CD4-positive, alpha-beta T cell treated with Interleukin-6 for 4 hours (primary cell): ENCODE measurements at regions not wholly inside any gene's neighbourhood (a gene's known extent, or its start where the extent isn't known, plus 50 kb on each side); places are given as distances from the start of the nearest gene placed in this dataset.

Experiments
- DNase-seq: peaks from one replicate; pipeline ENCODE4 v3.0.0-alpha.2; 2020; ENCODE audit warnings: mixed read lengths

DNA sequence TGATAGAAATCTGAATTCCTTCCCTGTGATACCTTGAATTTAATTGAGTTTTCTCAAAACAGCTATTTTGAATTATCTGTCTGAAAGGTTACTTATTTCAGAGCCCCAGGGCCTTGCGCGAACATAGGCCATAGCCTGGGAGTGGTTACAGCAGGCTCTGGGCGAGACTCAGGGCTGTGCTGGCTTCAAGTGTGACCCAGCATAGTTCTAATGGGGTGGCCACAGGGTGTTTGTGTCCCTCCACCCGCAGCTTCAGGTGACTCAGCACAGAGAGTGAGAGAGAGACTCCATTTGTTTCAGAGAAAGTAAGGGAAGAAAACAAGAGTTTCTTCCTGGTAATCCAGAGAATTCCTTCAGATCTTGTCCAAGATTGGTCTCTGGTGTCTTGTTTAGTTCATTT, 137.9 kb upstream of the POU3F3 start:
- no peak for DNase-seq

DNA sequence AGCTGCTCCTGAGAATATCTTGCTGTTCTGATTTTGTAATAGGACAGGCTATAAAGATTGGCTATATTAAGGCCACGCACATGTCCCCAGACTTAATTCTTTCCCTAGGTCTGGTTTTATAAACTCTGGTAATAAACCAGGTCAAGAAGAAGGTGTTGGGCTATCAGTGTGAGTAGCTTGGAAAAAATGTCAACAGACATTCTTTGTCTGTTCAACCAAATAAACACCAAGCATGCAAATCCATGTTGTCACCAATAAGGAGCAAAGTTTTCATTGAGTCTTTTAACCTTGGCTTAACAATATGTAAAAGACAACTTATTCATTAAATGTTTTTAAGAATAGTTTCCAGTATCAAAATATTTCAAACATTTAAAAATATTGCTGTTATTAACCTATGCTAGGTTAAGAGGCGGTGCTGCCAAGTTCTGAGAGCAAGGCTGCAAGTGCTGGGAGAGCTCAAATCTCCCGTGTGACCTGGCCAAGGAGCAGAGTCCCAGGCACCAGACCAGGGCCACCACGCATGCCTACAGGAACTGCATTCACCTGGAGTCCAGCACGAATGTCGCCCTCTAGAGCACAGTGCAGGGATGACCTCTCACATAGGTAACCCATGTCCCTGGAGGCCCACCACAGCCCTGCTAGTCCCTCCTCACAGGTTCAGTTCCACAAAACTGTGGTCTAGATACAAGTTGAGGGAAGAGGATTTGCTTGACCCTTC, 120.5 kb upstream of the POU3F3 start:
- no peak for DNase-seq

DNA sequence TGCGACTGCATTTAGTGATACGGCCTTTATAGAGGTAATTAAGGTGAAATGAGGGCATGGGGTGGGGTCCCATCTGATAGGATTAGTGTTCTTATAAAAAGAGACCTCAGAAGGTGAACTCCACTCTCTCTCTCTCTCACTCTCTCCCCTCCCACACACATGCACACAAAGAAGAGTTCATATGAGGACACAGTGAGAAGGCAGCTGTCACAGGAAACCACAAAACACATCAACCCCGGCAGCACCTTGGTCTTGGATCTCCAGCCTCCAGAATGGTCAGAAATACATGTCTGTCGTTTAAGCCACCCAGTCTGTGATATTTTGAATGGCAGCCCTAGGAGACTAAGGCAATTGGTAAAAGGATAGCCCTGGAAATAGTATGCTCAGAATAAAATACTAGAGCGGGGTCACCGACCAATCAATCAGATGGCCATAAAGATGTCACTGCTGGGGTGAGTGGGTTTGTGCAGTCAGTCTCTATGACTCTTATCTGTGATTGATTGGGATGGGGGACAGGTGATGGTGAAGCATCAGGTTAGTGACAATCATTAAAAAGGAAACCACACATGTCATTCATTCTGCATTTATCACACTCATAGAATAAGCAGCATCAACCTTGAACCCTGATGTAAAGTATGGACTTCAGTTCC, 118.9 kb upstream of the POU3F3 start:
- DNase-seq: no peak

DNA sequence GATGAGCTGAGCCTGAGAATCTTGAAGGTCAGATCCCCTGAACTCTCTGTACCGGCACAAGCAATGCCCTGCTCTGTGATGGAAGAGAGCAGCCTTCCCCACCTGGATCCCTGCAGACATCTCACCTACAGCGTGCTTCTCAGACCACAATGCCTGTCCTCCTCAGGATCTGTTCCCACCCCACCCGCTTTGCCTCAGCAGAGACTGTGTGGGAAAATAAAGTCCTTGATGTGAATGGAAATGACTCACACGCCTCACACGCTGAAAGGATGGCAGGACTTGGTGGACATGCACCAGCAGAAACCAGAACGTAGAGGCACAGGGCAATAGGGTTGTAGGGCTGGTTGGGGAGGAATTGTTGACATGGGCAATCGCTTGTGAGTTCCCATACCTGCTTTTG, 117.9 kb upstream of the POU3F3 start:
- no peak for DNase-seq

DNA sequence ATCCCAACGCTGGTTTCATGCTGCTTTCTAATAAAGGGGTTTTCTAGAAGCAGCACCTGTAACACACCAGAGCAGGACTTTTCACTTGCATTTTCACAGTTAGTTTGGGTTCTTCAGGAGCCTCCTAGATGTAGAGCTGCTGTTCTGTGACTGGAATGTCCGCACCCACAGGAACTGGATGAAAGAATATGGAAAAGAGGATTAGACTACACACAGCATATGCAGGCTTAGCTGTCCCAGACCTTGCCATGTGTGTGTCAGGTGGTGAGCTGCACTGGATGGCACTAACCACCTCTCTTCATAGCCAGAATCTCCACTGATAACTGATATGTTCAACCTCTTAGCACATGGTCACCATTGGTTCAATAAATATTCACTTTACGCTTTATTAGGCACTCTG, 112.1 kb upstream of the POU3F3 start:
- DNase-seq: no peak

DNA sequence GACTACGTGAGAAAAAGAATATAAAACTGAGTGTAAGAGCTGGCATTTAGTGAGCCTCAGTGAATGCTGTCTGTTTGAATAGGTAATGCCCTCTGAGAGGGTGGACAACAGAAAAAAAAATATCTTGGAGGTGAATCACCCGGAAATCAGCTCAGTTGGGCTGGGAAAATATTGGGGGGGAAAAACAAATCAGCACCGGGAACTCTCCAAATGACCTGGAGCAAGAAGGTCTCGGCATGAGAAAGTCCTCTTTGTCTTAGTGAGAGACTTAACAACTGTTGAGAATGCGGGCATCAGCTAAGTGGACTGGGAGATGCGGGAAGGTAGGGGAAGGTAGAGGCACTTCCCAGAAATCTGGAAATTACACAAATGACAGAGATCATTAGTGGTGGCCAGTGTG, 109.4 kb upstream of the POU3F3 start:
- no peak for DNase-seq

DNA sequence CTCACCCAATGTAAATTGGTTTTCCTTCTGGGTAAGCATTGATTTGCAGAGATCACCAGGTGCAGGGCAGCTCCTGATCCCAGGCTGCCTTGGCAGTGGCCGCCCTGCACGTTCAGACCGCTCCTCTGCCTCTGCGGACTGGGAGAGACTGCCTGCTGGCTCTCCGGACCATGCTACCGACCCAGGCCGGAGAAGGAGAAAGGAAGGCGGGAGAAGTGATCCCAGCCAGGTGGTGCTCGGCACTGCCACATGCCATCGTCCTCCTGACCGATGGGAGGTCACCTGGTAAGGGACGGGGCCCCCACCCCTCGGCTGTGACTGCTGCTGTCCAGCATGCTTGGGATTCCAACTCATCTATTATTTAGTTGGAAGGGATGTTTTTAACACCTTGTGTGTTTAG, 108.1 kb upstream of the POU3F3 start:
- no peak for DNase-seq

DNA sequence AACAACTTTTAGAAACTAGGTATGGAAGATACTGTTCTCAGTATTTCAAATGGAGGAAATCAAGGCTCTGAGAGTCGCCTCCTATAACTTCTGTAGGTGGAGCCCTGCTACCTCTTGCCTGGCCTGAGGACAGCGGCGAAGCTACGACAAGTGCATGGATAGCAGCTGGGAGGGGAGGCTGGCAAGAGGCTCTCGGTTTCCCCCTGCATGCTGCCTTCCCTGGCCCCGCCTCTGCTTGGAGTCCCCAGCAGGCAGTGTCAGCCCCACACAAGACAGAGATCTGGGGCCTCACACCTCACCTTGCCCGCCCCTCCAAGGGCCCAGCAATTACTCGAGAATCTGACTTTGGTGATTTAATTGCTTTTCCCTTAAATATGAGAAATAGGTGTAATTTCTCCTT, 107.6 kb upstream of the POU3F3 start:
- no peak for DNase-seq

DNA sequence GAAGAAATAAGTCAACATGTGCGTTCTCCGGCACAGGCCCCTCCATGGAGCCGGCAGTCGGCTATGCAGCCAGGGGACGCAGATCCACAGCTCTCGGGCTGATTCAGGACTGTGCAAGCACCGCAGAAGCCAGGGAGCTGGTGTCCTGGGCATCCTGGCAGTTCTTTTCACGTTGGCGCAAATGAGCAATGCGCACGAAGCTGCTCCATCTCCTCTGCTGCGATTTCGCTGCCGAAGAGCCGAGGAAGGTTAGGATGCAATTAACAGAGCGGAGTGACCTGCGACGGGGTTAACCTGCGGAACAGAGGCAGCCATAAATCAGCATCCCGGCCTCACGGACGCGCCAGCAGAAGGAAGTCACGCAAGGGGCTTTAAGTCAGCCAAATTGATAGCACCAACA, 107.1 kb upstream of the POU3F3 start:
- DNase-seq: no peak

DNA sequence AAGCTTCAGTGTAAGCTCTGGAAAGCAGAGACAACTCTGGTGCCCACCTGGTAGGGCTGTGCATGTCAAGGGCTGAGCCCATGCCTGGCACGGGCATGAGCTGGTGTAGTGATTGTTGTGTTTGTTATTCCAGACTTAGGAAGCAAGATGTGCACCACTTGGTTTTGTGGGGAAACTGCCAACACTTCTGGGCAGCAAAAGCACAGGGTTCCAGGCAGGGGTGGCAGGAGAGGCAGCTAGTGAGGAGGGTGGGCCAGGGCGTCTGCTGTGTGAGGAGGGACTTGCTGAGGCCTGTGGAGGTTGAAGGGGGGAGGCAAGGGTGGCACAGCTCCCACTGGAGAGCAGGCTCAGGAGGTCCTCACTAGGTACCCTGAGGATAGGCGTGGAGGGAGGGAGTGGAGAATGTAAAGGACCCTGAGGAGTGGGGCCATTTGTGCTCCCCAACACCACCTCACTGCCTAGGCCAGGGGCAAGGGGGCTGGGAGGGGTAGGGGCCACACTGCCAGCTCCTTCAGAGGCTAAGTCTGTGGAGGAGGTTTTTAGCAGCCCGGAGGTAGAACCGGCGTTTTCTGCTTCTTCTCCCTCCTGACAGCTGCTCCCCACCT, 104.0 kb upstream of the POU3F3 start:
- DNase-seq: no peak

DNA sequence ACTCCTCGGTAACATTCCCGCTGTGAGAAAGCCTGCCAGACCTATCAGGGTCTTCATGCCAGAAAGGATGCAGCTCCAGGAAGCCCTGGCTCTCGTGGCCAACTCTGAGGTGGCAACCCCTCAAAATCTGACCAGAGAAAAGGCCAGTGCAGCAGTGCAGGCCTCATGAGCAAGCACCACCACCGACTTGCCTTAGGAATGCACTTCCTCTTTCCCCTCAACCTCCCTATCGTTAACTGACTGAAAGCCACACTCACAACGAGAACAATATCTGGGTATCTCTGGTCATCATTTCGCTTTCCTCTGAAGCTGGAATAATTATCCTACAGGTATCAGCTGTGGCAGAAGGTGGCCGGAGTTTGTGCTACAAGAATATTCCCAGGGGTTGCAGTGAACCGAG, 101.4 kb upstream of the POU3F3 start:
- DNase-seq: no peak

DNA sequence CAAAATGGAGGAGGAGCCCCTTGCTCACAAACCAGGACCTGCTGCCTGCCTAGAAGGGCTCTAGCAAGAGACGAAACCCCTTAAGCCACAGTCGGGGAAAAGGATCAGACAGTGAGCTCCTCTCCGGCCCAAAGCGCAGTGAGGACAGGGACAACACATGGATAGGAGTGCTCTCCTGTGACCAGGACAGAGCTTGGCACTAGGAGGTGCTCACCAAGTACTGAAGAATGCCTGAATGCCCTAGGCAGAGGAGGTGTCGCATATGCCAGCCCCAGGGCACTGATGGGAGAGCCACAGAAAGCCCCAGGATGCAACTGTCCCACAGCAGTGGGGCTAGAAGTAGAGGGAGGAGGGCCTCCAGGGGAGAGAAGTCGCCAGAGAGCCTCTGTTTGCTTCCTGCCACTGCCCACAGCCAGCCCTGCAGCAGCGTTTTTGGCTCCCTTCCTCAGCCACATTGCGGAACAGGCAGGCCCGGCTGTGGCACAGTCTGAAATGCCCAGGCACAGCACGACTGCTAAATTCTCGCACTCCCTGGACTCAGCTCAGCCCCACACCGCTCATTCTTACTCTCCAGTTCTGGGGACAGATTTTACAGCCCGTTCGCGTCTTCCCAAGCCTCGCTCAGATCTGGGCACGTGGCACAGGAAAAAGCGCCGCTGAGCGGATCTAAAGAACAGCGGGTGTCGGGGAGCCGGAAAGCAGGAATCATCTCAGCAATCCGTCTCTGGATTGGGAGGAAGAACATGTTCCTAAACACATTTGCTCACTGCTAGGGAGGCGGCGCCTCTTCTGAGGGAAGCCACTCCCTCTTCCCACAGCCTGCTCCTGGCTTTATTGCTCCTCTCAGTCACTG, 98.7 kb upstream of the POU3F3 start:
- no peak for DNase-seq

DNA sequence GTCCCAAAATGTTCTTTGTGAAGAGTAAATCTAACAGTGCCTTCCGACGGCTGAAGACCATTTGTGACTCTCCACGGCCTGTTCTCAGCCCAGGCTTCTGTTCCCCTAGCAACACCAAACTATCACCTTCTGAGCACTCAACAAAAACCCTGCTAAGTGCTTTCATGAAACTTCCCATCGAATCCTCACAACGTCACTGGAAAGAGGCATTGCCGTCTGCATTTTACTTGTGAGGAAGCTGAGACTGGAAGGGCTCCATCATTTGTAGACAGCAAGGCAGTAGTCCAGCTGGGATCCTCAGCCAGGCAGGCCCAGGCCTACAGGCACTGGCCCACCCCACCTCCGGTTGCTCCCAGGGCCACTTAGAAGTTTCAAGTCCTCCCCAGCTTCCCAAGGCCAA, 97.8 kb upstream of the POU3F3 start:
- no peak for DNase-seq

DNA sequence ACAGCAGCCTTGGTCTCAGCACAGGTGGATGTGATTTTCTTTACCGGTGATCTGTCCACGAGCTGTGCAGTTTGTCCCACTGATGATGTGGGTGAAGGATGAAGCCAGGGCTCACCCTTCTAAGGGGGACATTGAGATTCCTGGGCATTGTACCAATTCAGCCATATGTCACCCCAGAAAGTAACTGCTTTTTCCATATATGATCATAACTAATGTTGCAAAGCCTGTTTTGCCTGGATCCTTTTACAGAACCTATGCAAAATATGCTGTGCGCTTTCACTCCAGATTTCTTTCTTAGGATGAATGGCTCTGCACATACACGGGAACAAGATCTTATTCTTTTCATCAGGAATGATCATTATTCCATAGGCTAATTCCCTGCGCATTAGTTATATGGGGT, 96.9 kb upstream of the POU3F3 start:
- DNase-seq: no peak

DNA sequence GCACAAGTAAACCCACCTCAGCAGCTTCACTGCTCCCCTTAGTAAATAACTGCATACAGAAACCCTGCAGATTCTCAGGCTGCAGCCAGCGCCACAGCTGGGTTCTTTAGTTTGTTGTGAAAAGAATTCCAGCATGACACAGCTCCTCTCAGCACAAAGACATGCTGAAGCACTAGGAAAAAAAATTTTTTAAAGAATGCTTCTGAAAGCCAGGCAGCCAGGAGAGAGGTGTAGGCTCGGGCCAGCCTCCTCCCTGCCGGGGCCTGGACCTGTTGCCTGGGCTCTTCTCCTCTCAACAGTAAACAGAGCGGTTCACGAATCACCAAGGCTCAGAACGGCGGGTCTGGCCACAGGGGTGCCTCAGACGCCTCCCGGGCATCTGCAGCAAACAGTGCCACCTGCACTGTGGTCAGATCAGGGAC, 95.7 kb upstream of the POU3F3 start:
- DNase-seq: no peak

DNA sequence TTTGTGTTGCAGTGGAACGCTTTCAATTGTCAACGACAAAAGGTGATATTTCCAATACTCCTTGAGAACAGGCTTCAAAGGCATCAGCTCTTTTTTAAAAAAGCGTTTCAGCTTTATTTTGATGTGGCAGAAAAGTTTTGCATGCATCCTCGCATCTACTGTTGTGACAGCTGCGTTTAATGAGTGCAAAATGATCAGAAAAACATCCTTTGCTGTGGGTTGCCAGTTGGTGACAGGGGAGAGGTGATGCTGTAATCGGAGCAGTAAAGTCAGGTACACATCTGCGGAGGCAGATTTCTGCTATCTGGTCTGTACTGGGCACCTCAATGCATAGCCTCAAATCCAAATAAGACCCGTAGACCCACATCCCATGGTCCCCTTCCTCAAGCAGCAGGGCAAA, 91.9 kb upstream of the POU3F3 start:
- DNase-seq: no peak

DNA sequence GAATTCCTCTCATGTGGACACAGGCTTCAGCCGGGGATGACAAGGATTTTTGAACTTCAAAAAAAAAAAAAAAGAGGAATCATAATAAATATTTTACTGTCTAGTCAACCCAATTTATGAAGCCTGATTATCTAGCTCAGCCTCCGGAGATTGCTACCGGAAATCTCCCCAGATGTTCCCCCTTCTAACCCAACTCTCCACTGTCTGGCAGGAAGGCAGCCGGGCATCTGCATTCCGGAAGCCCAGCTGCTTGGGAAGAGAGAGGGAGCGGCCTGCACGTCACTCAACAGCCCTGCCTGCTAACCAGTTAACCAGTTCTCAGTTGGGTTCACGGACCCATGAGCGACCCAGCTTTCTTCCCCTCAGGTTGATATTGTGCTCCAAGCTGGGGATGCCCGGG, 87.2 kb upstream of the POU3F3 start:
- DNase-seq: no peak

DNA sequence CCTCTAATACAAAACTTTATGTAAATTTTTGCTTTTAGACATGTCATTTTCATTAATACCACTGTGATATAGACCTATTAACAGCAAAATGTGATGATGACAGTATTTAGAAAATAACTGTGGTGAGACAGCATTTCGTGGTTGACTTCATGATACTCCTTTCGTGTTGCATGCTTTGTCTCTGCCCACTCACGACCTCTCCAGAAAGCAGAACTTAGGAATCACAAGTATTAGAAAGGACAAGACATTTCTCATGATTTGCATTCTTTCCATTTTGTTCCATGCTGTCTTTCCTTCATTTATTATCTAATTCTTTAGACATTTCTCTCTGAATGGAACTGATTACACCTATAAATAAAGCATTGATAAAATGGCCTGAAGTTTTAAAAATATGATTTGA, 85.2 kb upstream of the POU3F3 start:
- no peak for DNase-seq

DNA sequence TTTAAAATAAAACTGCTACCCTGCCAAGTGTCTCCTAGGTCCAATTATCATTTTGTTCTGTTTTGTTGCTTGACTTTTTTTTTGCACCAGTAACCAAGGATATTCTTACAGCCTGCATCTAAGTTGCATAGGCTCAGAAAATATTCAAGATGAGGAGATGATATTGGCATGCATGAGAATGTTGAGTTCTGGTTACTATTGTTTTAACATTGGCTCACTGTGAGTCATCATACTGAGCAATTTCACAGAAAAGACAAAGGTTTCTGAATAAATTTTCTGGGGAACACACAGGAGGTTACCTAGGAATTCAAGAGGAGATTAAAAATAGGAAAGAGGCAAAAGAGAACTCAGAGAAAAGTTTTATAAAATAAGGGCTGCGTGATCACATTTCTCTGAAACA, 84.8 kb upstream of the POU3F3 start:
- DNase-seq: no peak

DNA sequence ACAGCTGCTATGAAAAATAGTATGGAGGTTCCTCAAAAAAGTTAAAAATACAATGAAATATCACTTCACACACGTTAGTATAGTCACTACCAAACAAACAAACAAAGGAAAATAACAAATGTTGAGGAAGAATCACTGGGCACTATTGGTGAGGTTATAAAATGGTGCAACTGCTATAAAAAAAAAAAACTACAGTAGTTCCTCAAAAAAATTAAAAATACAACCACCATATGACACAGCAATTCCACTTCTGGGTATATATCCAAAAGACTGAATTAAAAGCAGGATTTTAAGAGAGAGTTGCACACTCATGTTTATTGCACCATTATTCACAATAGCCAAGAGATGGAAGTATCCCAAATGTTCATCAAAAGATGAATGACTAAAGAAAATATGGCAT, 80.9 kb upstream of the POU3F3 start:
- DNase-seq: no peak

DNA sequence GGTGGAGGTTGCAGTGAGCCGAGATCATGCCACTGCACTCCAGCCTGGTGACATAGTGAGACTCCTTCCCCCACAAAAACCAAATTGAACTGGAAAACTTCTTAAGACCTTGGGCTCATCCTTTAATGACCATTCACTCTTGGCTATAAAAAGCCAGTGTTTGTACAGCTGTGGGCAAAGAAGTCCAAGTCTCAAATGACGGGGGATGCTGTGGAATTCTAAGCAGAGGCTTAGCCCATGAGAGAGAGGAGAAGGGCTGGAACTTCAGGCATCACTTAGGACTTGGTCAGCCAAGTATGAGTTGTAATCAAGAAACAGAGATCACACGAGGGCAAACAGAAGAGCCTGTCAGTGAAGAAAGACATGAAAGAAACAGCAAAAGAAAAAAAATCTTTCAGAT, 79.3 kb upstream of the POU3F3 start:
- no peak for DNase-seq

DNA sequence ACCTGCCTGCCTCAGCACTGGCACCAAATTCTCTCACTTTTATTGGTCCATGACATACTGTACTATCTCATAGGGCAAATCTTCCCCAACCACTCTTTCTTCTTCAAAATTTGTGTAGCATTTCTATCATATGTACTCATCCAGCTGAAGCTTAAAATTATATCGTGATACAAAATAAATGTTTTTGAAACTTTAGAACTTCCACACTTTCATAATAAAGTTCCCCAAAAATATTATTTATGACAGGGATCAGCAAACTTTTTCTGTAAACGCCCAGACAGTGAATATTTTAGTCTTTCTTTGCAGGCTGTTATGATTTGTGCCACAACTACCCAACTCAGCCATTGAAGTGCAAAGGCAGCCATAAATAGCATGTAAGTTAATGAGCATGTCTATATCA, 76.2 kb upstream of the POU3F3 start:
- DNase-seq: no peak

DNA sequence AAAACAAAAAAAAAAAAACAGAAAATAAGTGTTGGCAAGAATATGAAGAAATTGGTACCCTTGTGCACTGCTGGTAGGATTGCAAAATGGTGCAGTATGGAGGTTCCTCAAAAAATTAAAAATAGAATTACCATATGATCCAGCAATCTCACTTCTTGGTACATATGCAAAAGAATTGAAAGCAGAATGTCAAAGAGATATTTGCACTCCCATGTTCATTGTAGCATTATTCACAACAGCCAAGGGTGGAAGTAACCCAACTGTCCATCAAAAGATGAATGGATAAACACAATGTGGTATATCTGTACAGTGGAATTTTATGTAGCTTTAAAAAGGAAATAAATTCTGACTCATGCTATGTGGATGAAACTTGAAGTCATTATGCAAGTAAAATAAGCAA, 72.8 kb upstream of the POU3F3 start:
- no peak for DNase-seq

DNA sequence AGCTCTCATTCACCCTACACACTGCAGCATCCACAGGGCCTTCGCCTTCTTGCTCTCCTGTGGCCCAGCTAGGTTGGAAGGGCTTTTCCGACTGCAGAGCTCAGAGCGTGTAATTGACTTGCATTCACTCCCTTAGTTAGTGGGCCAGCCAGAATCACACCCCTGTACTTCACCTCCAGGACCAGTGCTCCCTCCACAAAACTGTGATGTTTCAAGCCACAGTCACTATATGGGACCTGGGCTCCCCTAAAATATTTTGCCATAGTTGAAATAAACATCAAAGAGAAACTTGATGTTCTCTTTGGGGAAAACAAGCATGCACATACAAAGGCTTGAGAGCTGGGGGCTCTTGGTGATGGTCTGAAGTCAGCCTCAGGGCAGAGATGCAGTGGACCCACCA, 69.7 kb upstream of the POU3F3 start:
- DNase-seq: no peak
